ENCODE measurements at regions not wholly inside any gene's neighbourhood (a gene's known extent, or its start where the extent isn't known, plus 50 kb on each side); places are given as distances from the start of the nearest gene placed in this dataset.

- ChIA-PET CTCF (no interaction called here), POLR2A (ENCODE audit: low non-redundant PET) (no interaction called here)
Measured at GRCh38 chr16:6189216-6189615, 1091.6 kb upstream of the EEF2KMT start.

GRCh38 chr16:6177616-6178180 lies 1080.1 kb upstream of the EEF2KMT start:
- TF ChIP-seq CTCF (conservative IDR thresholded peaks at IDR 0.05; ENCODE audit: low read depth), result no peak
- POLR2A ChIA-PET (ENCODE audit: low non-redundant PET), result no interaction called here
- no peak for DNase-seq (ENCODE audit: low spot score)
- CTCF ChIA-PET, result interaction anchor here (0.7 kb wide), 1 partner anchor 52 kb away, joined by 4 read pairs; no protein-coding TSS in a partner anchor
- no peak overlapping the region for H3K27ac ChIP-seq

More at GRCh38 chr16:6189216-6189615, 1091.6 kb upstream of the EEF2KMT start:
- DNase-seq (ENCODE audit: low spot score), result no peak
- TF ChIP-seq CTCF (conservative IDR thresholded peaks at IDR 0.05; ENCODE audit: low read depth), result no peak
- H3K27ac ChIP-seq, result no peak overlapping the region

GRCh38 chr16:6170022-6170421 lies 1072.4 kb upstream of the EEF2KMT start:
- ChIA-PET POLR2A (ENCODE audit: low non-redundant PET) (no interaction called here), CTCF (no interaction called here)
- TF ChIP-seq CTCF (conservative IDR thresholded peaks at IDR 0.05; ENCODE audit: low read depth), result no peak
- DNase-seq (ENCODE audit: low spot score), result no peak
- H3K27ac ChIP-seq, result no peak overlapping the region

GRCh38 chr16:6165330-6165979 lies 1067.9 kb upstream of the EEF2KMT start:
- peak; percentile 1 for DNase-seq (ENCODE audit: low spot score)
- ChIA-PET POLR2A (ENCODE audit: low non-redundant PET) (no interaction called here), CTCF (interaction anchor here (0.5 to 1.9 kb wide), 3 partner anchors 86 to 164 kb away, joined by 3 to 7 read pairs (median 4); no protein-coding TSS in a partner anchor)
- TF ChIP-seq CTCF (conservative IDR thresholded peaks at IDR 0.05; ENCODE audit: low read depth), result no peak
- no peak overlapping the region for H3K27ac ChIP-seq

- POLR2A ChIA-PET (ENCODE audit: low non-redundant PET), result no interaction called here
- CTCF ChIA-PET, result no interaction called here
- no peak overlapping the region for H3K27ac ChIP-seq
- no peak for DNase-seq (ENCODE audit: low spot score)
- TF ChIP-seq CTCF (conservative IDR thresholded peaks at IDR 0.05; ENCODE audit: low read depth), result no peak
Measured at GRCh38 chr16:6160871-6161270, 1063.3 kb upstream of the EEF2KMT start.

- DNase-seq (ENCODE audit: low spot score), result no peak
- ChIA-PET POLR2A (ENCODE audit: low non-redundant PET) (no interaction called here), CTCF (no interaction called here)
- no peak overlapping the region for H3K27ac ChIP-seq
- no peak for TF ChIP-seq CTCF (conservative IDR thresholded peaks at IDR 0.05; ENCODE audit: low read depth)
Measured at GRCh38 chr16:6160303-6160702, 1062.7 kb upstream of the EEF2KMT start.

Data from RWPE1 (cell line).